KOPT-K1 (cell line): ENCODE measurements at regions not wholly inside any gene's neighbourhood (a gene's known extent, or its start where the extent isn't known, plus 50 kb on each side); places are given as distances from the start of the nearest gene placed in this dataset.

Experiments used
- H3K27ac ChIP-seq: fragments of 200-600 bp; sonication (generic); 2 replicates; pipeline ENCODE4 v1.5.1; 2016; ENCODE audit warnings: antibody characterized with exemption, mild to moderate bottlenecking, low read depth, low read length; ENCODE audit not compliant: poor library complexity, severe bottlenecking
- H3K36me3 ChIP-seq: fragments of 200-600 bp; sonication (generic); 2 replicates; pipeline ENCODE4 v1.5.1; 2017; ENCODE audit warnings: antibody characterized with exemption, mild to moderate bottlenecking, low read length, moderate library complexity; ENCODE audit not compliant: insufficient read depth
- H3K9me3 ChIP-seq: fragments of 200-600 bp; sonication (generic); 2 replicates; pipeline ENCODE4 v1.5.1; 2017; ENCODE audit warnings: antibody characterized with exemption, low read length, mild to moderate bottlenecking; ENCODE audit not compliant: insufficient read depth, poor library complexity, severe bottlenecking

DNA sequence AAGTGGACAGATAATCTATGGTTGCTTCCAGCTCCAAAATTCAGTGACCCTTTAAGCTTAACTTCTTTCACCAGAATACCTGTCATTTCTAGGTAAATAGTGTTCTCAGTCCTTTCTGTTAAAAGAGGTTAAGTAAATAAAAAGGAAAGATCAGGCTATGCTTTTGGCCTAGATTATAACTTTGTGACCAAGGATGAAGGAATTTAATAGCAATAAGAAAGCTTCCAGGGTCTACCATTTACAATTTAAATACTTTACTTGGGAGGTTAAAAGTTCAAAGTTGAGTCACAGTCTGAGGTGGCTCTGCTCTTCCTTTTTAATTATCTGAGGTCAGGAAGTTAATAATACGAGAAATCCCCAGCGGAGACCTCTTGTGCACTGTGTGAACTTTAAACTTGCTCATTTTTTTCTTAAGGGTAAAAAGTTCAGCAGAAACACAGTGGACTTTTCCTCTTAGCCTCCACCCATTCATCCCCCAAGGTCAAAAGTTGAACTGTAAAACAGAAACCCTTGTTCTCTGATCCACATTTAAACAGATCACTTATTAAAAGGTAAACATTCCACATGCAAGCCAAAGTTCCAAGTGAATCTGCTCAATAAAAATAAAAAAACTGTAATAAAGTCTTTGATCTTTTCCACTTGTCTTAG, 187.1 kb downstream of the NRIP1 start:
- Histone ChIP-seq H3K27ac (no peak overlapping the region), H3K9me3 (no peaks in the 10 kb centered on the region), H3K36me3 (no peaks in the 10 kb centered on the region)

- Histone ChIP-seq H3K36me3 (no peaks in the 10 kb centered on the region), H3K27ac (no peak overlapping the region), H3K9me3 (no peaks in the 10 kb centered on the region)
Measured at GRCh38 chr21:14876524-14876840, 188.3 kb downstream of the NRIP1 start.

DNA sequence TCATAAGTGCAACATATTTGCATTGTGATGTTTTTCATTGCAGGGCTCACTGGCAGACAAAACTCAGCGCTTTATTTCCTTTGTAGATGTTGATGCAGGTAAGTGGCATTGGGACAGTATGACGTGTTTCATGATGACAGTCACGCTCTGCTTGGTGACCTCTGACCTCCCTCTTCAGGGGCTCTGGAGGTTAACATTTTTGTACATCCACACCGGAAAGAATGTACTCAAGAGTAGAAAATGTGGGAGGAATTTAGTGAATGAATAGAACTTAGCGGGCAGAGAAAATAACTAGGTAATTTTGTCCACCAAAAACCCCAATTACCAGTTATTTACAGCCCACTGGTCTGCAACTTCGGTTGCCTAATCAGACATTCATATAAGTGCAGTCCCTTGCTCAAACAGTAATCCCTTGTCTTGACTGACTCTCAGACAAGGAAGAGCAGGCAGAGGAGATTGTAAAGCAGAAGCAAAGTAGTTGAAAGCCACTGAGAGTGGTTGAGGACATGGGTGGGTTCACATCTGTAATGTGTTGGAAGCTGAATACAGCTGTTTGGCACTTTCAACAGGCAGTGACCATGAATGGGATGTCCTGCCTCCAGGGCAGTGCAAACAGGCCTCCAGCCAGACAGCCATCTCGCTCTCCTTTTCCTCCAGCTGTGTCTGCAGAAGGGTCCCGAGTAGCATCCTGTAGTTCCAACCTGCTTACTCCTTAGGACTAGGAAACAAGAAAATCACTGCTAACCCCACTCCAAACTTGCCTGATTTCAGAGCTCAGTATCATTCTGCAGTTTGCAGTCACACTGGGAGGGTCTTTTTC, 188.9 kb downstream of the NRIP1 start:
- Histone ChIP-seq H3K9me3 (no peaks in the 10 kb centered on the region), H3K27ac (no peak overlapping the region), H3K36me3 (no peaks in the 10 kb centered on the region)

GRCh38 chr21:14875186-14875585, 189.6 kb downstream of the NRIP1 start:
- no peaks in the 10 kb centered on the region for H3K9me3 ChIP-seq
- H3K36me3 ChIP-seq: no peaks in the 10 kb centered on the region
- H3K27ac ChIP-seq: no peak overlapping the region

- no peaks in the 10 kb centered on the region for H3K36me3 ChIP-seq
- H3K9me3 ChIP-seq: no peaks in the 10 kb centered on the region
- no peak overlapping the region for H3K27ac ChIP-seq
Measured at GRCh38 chr21:14874379-14874778, 190.4 kb downstream of the NRIP1 start.

- H3K27ac ChIP-seq: no peak overlapping the region
- H3K36me3 ChIP-seq: no peaks in the 10 kb centered on the region
- H3K9me3 ChIP-seq: no peaks in the 10 kb centered on the region
Measured at GRCh38 chr21:14871861-14872260, 192.9 kb downstream of the NRIP1 start.

DNA sequence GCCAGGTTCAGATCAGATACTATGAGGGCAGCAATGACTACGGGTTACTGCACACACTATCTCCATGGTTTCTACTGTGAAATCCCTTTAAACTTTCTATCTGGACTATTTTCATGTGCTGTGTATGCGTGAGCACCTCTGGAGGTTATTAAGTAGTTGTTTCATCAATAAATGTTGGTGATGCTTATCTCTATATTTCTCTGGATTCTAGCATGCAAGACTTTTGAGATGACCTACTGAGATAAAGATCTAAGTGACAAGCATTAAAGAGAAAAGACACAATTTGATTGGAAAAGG, 194.0 kb downstream of the NRIP1 start:
- no peaks in the 10 kb centered on the region for H3K36me3 ChIP-seq
- H3K27ac ChIP-seq: no peak overlapping the region

DNA sequence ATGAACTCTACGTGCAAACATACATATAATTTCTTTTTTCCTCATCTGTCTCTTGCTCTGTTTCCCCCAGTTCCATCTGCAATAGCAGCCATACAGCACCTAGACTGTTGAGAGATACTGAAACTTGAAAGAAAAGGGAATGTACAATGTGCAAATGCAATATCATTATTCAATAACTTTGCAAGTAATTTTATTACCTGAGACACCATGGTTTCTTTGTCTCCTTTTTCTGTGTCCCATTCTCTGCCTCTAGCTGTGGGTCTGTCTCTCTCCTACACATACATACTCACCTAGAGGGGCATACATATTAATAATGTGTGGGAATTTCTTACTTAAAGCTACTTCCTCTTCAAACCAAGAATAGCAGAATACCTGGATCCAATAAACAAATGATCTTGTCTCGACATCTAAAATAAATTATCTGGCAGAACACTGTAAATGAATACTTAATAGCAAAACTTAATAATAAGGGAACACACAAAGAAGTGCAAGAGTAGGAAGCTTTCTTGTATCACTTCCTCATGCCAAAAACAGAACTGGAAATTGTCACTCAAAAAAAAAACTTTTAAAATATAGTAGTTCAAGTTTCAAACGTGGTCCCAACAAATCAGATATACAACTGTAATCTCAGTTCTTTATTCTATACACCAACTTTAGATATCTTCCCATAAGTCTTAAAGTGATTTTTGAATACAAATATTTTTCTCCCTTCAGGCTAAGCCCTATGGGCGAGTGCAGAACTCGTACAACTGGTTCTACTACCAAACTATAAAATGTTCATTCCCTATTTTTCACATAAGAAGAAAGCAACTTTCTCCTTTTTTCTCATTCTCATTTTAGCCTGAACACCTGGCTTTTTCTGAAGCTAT, 194.6 kb downstream of the NRIP1 start:
- H3K27ac ChIP-seq: no peak overlapping the region
- H3K36me3 ChIP-seq: no peaks in the 10 kb centered on the region
- no peaks in the 10 kb centered on the region for H3K9me3 ChIP-seq

More for the DNA sequence above, 194.0 kb downstream of the NRIP1 start:
- no peaks in the 10 kb centered on the region for H3K9me3 ChIP-seq

DNA sequence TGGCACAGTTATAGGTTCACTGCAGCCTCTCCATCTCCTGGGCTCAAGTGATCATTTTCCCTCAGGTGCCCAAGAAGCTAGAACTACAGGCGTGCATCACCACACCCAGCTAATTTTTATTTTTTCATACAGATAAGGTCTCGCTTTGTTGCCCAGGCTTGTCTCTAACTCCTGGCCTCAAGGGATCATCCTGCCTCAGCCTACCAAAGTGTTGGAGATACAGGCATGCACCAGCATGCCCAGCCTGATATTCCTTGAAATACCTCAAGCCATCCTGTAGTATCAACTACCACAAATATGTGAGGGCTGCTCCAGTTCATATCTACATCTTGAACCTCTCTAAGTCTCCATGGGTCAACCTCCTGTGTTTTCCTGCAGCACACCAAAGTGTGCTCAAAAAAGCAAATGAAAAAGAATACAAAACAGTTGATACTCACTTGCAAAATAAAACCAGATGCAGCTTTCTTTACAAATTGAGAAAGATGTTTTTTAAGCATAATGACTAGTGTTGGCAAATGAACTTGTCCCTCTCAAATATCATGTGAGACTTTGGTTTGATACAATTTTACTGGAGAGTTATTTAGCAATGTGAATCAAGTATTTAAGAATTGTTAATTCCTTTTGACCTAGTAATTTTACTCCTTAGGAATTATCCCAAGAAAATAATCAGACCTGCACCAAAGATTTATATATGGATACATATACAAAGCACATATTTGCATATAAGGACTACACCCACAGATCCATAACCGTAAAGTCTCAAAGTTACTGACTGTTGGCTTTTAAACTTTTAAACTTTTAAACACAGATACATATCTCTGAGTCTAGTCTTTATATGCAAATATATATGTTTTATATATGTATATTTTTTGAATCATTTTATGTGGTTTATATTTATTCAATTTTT, 197.7 kb downstream of the NRIP1 start:
- no peaks in the 10 kb centered on the region for H3K36me3 ChIP-seq
- no peaks in the 10 kb centered on the region for H3K9me3 ChIP-seq
- H3K27ac ChIP-seq: no peak overlapping the region

- Histone ChIP-seq H3K27ac (no peak overlapping the region), H3K9me3 (no peaks in the 10 kb centered on the region), H3K36me3 (no peaks in the 10 kb centered on the region)
Measured at GRCh38 chr21:14864211-14865021, 200.4 kb downstream of the NRIP1 start.

GRCh38 chr21:14863745-14864210, 201.0 kb downstream of the NRIP1 start:
- Histone ChIP-seq H3K27ac (no peak overlapping the region), H3K9me3 (no peaks in the 10 kb centered on the region), H3K36me3 (no peaks in the 10 kb centered on the region)

- no peak overlapping the region for H3K27ac ChIP-seq
- no peaks in the 10 kb centered on the region for H3K9me3 ChIP-seq
- H3K36me3 ChIP-seq: no peaks in the 10 kb centered on the region
Measured at GRCh38 chr21:14862794-14863720, 201.7 kb downstream of the NRIP1 start.

DNA sequence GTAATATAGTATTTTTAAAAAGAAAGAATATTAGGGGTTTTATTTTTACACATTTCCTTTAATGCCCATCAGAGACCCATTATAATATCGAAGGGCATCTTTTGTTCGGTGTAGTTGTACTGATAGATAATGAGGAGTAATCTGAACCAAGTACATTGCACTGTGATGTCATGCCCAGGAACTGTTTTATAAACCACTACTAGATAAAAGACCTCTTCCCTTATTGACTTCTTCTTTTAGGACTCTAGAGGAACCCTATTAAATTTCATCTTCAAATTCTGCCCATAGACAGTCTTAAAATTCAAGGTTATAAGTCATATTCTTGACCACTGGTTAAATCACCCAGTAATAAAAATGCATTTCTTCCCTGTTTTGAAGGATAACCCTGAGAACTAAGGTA, 206.5 kb downstream of the NRIP1 start:
- H3K9me3 ChIP-seq: no peaks in the 10 kb centered on the region
- H3K27ac ChIP-seq: no peak overlapping the region
- no peaks in the 10 kb centered on the region for H3K36me3 ChIP-seq
